ENCODE measurements at regions not wholly inside any gene's neighbourhood (a gene's known extent, or its start where the extent isn't known, plus 50 kb on each side); places are given as distances from the start of the nearest gene placed in this dataset.
"Not testable (repeated sequence)": the region's sequence is repeated elsewhere in the genome, so short reads cannot be mapped to it uniquely, and the experiment has no call there.

DNA sequence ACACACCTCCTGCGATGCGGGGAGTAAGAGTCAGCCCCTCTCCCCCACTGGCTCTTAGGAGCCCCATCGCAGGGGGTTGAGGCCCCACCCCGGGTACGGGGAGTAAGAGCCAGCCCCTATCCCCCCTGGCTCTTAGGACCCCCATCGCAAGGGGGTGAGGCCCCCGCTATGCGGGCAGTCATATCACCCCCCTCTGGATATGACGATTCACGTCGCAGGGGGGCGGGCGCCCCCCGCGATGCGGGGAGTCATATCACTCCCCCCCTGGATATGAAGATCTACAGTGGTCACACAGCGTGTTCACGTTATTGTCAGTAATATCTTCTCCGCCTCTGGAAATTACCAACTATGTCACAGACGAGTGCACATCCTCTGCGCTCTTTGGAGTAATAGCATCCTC, 61.1 kb downstream of the DEFB131A start:
- DNase-seq (ENCODE audit: low spot score): not testable (repeated sequence)

DNA sequence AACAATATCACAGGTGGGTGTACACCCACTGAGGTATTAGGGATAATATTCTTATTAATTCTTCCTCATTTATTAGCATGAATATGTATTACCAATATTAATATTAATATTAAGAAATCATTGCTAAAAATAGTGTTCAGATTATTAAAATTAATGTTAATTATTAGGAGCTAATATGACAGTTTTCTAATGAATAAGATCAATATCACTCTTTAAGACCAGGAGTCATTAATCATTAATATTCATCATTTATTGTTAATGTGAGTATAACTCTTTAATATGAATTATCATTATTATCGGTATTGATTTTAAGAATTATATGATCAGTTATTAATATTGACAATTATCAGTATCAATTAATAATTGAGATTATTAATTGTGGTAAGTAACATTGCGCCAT, 62.5 kb downstream of the DEFB131A start:
- not testable (repeated sequence) for DNase-seq (ENCODE audit: low spot score)

DNA sequence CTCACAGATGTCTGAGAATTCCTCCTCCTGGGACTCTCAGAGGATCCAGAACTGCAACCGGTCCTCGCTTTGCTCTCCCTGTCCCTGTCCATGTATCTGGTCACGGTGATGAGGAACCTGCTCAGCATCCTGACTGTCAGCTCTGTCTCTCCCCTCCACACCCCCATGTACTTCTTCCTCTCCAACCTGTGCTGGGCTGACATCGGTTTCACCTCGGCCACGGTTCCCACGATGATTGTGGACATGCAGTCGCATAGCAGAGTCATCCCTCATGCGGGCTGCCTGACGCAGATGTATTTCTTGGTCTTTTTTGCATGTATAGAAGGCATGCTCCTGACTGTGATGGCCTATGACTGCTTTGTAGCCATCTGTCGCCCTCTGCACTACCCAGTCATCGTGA, 68.7 kb downstream of the DEFB131A start:
- not testable (repeated sequence) for DNase-seq (ENCODE audit: low spot score)

- not testable (repeated sequence) for DNase-seq (ENCODE audit: low spot score)
Observed at GRCh38 chr4:9519631-9520030, 75.4 kb downstream of the DEFB131A start.

GRCh38 chr4:9522903-9523302, 78.7 kb downstream of the DEFB131A start:
- DNase-seq (ENCODE audit: low spot score): not testable (repeated sequence)

GRCh38 chr4:9524406-9524805, 80.2 kb downstream of the DEFB131A start:
- not testable (repeated sequence) for DNase-seq (ENCODE audit: low spot score)

- peak; percentile 65 for DNase-seq (ENCODE audit: low spot score)
Observed at GRCh38 chr4:9532134-9532862, 88.1 kb downstream of the DEFB131A start.

DNA sequence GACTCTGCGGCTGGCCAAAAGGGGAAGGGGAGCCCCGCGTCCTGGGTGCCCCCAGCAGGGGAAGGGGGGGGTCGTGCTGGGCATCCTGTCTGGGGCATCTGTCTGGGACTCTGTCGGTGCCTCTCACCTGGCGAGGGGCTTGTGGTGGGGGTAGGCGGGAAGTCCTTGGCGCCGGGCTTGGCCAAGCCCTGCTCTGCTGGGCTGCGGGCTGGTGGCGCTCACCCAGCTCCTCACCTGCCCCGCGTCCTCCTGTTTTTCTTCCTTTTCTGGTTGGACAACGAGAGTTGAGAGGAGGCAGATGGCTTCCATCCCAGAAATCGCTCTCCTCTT, 88.6 kb downstream of the DEFB131A start:
- DNase-seq (ENCODE audit: low spot score): not testable (repeated sequence)

GRCh38 chr4:9537101-9537500, 92.9 kb downstream of the DEFB131A start:
- DNase-seq (ENCODE audit: low spot score): not testable (repeated sequence)

GRCh38 chr4:9539939-9540520, 95.8 kb downstream of the DEFB131A start:
- DNase-seq (ENCODE audit: low spot score): not testable (repeated sequence)

GRCh38 chr4:9541388-9541915, 97.2 kb downstream of the DEFB131A start:
- DNase-seq (ENCODE audit: low spot score): not testable (repeated sequence)

GRCh38 chr4:9544851-9545250, 100.6 kb downstream of the DEFB131A start:
- not testable (repeated sequence) for DNase-seq (ENCODE audit: low spot score)

DNA sequence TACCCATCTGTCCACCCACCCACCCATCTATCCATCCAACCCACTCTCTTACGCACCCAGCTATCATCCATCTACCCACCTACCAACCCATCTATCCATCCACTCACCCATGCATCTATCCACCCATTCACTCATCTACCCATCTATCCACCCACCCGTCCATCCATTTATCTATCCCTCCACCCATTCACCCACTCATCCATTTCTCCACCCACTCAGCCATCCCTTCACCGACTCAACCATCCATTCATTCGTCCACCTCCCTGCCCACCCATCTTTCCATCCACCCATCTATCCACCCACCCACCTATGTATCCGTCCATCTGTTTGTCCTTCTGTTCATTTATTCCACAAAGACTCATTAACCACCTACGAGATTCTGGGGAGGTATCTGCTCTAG, 103.3 kb downstream of the DEFB131A start:
- DNase-seq (ENCODE audit: low spot score): not testable (repeated sequence)

DNA sequence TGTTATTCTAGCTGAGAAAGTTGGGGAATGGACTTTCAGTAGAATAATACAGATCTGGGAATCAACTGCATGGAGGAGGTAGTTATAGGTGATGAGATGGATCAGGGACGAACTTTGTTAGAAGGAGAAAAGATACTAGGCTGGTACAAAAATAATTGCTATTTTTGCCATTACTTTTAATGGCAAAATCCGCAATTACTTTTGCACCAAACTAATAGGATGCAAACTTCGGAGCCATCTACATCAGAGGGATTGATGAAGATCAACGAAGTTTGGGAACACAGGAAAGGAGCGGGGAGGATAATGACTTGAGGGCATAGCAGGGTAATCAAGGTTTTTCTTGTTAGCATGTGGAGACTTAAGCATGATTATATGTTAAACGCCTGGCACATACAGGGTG, 111.9 kb downstream of the DEFB131A start:
- DNase-seq (ENCODE audit: low spot score): not testable (repeated sequence)

DNA sequence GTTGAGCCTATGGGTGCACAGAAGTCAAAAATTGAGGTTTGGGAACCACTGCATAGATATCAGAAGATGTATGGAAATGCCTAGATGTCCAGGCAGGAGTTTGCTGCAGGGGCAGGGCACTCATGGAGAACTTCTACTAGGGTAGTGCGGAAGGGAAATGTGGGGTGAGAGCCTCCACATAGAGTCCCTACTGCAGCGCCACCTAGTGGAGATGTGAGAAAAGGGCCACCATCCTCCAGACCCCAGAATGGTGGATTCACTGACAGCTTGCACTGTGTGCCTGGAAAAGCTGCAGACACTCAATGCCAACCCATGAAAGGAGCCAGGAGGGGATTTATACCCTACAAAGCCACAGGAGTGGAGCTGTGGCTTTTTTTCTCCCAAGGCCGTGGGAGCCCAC, 133.7 kb downstream of the DEFB131A start:
- not testable (repeated sequence) for DNase-seq (ENCODE audit: low spot score)

DNA sequence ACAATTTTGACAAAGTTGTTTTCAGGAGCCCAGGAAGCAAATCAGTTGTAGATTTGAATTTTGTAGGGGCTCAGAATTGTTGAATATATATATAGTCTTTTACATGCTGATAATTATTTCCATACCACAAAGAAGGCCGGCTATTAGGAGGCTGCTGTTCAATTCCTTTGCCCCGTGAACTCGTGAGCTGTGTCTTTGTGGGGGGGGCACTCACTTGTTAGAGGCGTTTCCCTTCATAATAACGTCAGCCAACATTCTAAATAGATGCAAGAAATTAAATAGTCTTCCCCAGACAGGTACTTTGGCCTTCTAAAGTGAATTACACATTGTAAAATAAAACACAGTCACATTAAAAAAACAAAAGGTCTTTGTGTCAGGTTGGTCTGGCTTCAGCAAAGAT, 138.7 kb downstream of the DEFB131A start:
- DNase-seq (ENCODE audit: low spot score): not testable (repeated sequence)

DNA sequence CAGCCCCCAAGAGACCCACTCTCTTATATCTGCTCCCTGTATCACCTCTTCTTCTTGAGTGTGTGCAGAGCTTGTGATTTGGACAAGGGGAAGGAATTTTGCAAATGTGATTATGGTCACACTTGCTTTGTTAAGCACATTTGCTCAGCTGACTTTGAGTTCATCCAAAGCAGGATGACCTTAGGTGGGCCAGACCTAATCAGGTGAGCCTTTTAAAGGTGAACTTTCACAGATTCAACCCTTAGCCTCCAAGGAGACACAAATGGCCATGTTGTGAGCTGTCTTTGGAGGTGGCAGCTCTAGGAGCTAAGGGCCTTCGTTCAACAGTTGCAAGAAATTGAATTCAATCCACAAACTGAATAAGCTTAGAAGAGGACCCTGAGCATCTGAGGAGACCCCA, 147.8 kb downstream of the DEFB131A start:
- no peak for DNase-seq (ENCODE audit: low spot score)

GRCh38 chr4:9594948-9595347, 150.7 kb downstream of the DEFB131A start:
- DNase-seq (ENCODE audit: low spot score): no peak

DNA sequence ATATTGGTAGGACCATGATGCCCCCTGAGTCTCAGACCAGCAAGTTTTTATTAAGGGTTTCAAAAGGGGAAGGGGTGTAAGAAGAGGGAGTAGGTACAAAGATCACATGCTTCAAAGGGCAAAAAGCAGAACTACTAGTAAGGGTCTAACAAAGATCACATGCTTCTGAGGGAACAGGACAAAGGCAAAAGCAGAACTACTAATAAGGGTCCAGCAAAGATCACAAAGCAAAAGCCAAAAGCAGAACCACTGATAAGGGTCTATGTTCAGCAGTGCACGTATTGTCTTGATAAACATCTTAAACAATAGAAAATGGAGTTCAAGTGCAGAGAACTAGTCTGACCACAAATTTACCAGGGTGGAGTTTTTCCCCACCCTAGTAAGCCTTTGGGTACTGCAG, 151.3 kb downstream of the DEFB131A start:
- DNase-seq (ENCODE audit: low spot score): not testable (repeated sequence)

DNA sequence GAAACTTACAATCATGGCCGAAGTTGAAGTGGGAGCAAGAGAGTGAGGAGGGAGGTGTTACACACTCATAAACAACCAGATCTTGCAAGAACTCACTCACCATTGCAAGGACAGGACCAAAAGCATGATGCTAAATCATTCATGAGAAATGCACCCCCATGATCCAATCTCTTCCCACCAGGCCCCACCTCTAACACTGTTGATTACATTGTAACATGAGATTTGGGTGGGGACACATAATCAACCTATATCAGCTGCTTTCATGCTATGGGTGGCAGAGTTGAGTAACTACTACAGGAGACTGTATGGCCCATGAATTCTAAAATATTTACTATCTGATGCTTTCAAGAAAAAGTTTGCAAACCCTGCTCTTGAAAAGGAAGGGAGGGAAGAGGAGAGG, 155.1 kb downstream of the DEFB131A start:
- no peak for DNase-seq (ENCODE audit: low spot score)

GRCh38 chr4:9600246-9600645, 156.0 kb downstream of the DEFB131A start:
- no peak for DNase-seq (ENCODE audit: low spot score)

- DNase-seq (ENCODE audit: low spot score): no peak
Observed at GRCh38 chr4:9602389-9602914, 158.2 kb downstream of the DEFB131A start.

Measured in umbilical cord (tissue), 1 donor.